Activated CD4-positive, alpha-beta T cell treated with anti-CD3 and anti-CD28 coated beads, Interleukin-10, Interleukin-2, amounts not matched to agents 100 ng/mL and 50 ng/mL, durations not matched to agents 16 hours and 8 hours (primary cell): ENCODE measurements at regions not wholly inside any gene's neighbourhood (a gene's known extent, or its start where the extent isn't known, plus 50 kb on each side); places are given as distances from the start of the nearest gene placed in this dataset.
"Not testable (repeated sequence)": the region's sequence is repeated elsewhere in the genome, so short reads cannot be mapped to it uniquely, and the experiment has no call there.

Experiments
- DNase-seq: peaks from one replicate; pipeline ENCODE4 v3.0.0-alpha.2; 2020

DNA sequence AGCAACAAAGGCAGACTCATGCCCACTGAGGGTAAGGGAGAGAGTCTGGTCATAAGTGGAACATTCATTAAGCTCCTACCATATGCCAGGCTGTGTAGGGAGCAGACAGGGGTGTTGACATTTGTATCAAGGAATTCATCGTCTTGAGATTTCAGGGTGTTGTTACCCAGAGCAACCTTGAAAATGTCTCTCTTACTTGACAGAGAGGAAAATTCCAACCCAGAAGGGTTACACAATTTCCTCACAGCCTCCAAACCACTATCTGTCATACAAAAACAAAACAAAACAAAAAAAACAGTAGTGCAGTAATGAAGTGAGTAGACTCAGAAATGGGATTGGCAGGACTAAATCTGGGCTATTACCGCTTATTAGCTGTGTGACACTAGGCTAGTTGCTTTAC lies 113.2 kb downstream of the MIAT start:
- no peak for DNase-seq

DNA sequence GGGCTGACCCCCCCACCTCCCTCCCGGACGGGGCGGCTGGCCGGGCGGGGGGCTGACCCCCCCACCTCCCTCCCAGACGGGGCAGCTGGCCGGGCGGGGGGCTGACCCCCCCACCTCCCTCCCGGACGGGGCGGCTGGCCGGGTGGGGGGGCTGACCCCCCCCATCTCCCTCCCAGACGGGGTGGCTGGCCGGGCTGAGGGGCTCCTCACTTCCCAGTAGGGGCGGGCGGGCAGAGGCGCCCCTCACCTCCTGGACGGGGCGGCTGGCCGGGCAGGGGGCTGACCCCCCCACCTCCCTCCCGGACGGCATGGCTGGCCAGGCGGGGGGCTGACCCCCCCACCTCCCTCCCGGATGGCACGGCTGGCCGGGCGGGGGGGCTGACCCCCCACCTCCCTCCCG lies 115.7 kb downstream of the MIAT start:
- not testable (repeated sequence) for DNase-seq

DNA sequence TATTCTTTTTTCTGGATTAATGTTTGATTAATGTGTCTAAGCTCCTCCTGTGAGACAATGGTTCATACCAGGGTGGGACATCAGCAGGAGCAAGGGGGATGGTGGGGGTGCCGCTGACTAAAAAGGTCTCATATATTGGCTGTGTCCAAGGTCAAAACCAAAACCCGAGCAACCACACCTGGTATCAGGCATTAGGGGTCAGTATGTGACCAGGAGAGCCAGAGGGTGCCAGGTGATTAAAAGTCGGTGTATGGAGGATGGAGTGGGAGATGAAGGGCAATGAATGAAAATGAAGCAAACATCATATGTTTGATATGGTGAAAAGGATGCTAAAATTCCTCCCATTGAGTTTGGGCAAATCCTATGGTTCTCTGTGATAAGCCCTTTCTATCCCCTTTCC lies 118.0 kb downstream of the MIAT start:
- no peak for DNase-seq

DNA sequence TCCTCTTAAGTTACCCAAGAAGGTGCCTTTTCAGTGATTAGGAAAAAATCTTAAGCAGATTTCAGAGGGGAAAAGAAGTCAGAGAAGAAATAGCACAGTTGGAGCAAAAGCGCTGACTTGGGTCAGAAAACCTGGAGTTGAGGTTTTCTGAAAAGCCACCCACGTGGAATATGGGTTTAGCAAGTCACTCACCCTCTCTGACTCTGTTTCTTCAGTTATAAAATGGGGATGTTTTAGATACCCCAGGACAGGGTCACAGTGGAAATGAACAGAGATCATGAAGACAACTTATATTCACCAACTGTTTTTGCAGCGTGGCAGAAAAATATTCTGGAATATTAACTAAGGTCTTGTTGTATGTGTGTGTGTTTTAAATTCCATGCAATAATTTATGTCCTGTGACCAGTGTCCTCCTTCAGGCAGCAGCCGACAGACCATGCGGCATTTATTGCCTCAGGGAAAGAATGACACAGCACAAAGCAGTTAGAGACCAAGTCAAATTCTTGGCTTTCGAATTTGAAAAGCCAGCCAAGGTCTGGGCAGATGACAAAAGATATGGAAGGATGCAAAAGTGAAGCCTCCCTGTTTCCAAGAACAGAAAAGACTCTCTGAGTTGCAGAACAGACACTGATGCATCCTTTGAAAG lies 119.9 kb downstream of the MIAT start:
- DNase-seq, result no peak

DNA sequence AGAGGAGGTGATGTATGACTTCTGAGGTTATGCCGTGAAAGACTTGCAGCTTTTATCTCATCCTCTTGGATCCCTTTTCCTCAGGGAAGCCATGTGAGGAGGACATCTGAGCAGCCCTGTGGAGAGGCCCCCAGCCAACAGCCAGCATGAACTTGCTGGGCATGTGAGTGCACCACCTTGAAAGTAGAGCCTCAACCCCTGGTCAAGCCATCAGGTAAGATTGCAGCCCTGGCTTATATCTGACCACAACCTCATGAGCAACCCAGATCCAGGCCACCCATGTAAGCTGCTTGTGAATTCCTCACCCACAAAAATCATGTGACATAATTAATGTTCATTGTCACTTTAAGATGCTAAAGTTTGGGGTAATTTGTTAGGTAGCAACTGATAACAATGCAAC lies 121.0 kb downstream of the MIAT start:
- DNase-seq, result no peak

DNA sequence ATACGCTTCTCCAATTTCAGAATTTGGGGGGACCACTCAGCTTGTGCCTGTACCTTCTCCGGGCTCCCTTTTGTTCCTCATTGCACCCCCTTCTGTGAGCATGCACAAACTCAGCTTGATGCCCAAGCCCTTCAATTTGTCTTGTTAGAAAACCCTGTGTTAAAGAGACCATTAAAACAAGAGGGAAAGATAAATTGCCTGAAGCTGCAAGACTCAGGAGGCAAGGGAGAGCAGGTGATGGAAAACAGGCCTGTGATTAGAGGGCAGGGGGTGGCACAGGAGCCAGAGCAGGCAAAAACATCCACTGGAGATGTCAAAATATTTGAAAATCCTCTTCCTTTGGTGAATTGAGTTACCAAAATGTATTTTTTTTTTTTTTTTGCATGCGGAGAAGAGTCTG lies 121.7 kb downstream of the MIAT start:
- DNase-seq, result no peak

DNA sequence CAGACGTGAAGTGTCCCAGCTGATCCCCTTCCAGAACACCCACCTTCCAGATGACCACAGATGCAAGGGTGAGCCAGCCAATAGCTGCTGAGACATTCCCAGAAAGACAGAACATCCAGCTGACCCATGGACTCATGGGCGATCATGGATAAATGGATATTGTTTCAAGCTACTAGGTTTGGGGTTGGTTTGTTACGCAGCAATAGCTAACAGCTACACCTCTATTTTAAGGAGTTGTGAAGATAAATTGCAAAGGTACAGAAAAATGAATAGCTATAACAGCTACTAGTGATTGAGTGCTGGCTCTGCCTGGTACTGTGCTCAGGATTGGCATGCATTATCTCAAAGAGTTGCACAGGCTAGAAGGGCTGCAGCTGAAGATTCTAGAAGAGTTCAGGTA lies 122.5 kb downstream of the MIAT start:
- no peak for DNase-seq

DNA sequence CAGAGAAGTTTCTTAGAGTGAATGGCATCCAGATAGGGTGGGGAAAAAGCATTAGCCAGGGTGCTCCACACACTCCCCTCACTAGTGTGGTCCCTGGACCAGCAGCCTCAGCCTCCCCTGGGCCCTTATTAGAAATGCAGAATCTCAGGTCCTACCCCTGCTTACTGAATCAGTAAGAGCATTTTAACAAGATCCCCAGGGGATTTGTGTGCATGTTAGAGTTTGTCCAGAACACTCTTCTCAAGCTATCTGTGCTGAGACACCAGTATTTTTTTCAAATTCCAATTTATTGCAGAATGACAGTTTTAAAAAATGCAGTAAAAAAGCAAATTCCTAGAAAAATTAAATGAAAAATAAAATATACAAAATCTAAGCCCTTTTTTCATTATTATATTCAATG lies 123.1 kb downstream of the MIAT start:
- DNase-seq, result no peak

DNA sequence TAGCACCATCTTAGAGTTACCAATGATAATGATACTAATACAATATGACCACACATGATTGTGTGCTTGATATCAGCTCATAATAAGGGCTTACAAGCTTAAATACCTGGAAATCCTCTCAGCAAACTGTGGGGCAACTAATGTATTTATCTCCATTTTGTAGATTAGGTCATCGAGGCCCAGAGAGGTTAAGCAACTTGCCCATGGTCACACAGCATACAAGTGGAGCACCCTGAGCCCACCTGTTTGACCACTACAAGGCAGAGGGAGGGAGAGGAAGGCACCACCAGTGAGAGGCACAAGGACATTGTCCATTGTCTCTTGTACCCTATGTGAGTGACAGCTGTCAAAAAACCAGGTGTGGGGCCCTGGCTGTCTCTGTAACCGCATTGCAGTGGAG lies 123.7 kb downstream of the MIAT start:
- no peak for DNase-seq

DNA sequence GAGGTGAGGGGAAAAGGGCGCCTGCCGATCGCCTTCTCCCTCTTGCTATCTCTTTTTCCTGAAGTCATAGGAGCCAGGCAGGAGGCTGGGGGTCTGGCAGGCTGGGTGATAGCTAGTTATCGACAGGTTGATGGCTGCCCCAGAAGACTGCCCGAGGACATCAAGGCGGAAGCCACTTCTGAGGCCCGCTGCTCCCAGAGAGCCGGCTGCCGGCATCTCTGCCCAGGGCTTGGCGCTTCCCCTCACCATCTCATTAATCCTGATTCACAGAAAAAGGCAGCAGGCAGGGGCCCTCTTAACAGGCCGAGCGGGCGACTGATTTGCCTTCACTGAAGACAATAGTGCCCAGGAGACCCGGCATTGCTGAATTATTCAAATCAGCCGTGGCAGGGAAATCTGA lies 124.2 kb downstream of the MIAT start:
- no peak for DNase-seq

DNA sequence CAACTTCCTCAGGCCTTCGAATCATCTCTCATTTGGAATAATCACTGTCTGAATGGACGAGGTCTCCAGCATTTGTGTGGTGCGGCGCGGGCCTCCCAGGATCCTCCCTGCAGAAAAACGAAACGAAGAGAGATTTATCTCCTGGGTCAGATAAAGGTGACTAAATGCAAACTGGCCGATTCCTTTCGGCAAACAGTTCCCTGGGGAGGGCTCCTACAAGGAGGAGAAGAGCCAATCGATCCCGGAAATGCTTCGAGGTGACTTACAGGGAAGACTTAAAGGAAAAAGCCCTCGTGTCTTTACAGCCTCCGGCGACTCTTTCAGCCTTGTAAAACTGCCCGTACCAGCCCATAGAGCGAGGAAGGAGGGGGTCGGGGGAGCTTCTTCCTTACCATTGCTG lies 126.5 kb downstream of the MIAT start:
- no peak for DNase-seq

DNA sequence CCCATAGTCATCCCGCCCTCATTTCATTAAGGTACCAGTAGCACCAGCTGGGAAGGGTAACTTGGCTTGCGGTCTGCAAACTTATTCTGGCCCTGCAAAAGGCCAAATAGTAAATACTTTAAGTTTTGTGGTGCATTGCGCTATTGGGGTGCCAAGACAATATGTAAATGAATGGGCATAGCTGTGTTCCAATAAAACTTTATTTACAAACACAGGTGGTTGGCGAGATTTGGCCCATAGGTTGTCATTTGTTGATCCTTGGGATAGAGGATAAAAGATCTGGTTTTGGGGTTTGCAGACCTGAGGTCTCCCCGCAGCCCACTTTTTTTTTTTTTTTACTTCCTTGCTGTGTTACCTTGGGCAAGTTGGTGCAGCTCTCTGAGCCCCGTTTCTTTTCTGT lies 127.4 kb downstream of the MIAT start:
- no peak for DNase-seq

DNA sequence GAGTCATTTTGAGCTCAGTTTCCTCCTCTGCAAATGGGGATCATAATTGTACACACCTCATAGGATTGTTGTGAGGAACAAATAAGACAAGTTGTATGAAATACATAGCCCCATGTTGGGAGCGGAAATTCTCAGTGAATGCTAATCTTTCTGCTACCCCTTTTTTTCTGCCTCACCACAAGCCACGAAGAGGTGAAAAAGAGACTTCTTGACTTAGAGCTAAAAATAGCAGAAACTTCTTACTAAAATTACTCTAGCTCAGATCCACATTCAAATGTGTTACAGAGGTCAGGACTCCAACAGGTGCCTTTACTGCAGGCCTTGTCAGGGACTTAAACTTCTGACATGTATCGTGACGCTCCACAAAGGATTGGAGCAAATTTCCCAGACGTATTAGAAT lies 128.5 kb downstream of the MIAT start:
- DNase-seq, result no peak

DNA sequence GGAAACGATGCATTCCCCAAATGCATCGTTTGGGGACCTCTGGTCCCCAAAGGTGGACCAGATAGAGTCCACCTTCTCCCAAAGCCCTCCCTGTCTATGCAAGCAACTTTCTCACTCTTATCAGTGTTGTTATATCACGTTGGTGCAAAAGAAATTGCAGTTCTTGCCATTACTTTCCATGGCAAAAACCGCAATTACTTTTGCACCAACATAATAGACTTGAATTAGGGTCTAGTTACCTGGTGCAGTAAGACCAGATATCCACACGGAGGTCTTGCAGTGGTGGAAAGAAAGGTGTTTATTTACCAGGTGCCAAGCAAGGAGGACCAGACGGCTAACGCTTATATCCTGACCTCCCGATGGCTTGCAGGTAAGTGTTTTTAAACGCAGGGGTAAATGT lies 129.0 kb downstream of the MIAT start:
- DNase-seq, result no peak

DNA sequence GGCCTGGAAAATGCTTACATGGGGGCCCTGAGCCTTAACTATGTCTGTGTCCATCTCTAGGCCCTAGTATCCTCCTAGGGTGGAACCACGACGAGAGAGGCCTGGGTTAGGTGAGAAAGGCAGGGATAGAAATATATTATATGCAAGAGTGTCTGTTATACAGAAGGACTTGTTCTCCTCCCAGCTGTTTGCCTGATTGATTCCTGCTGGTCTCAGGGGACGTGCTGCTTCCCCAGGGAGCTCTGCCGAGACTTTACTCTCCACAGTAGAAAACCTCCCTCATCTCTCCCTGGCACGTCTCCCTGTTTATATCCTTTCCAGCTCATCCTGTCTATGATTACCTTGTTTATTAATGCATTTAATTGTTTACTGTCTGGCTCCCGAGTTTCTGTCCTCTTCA lies 132.6 kb downstream of the MIAT start:
- no peak for DNase-seq

DNA sequence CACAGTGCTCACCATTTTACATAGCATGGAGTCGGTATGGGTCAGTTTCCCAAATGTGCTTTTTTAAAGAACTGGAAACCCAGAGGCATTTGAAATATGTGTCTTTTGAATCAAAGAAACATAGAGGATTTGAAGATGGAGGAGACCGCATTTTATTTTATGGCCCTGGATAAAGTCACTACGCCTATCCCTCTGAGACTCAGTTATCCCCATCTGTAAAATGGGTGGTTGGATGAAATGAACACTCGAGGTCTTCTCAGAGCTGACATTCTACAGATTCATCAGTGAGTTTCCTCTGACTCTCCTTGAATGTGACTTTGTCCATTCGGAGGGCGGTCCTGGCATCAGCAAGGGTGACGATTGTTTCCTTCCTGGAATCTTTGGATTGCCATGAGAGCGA lies 135.1 kb downstream of the MIAT start:
- DNase-seq, result no peak

DNA sequence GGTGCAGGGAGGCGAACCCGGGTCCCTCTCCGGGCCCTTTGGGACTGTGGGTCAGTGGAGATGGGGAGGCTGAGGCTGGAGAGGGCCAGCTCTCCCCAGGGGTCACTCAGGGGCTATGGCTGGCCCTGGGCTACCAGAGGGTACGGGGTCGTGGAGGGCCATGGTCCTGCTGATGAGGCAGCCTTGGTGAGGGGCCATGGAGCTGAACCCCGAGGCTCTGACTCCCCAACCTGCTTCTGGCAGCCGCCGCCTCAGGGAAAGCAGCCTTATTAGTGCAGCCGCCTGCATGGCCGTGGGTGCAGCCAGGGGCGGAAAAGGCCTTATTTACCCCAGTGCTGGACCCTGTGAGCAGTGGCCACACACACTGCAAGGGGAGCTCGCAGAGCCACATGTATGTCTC lies 139.4 kb downstream of the MIAT start:
- DNase-seq, result no peak

DNA sequence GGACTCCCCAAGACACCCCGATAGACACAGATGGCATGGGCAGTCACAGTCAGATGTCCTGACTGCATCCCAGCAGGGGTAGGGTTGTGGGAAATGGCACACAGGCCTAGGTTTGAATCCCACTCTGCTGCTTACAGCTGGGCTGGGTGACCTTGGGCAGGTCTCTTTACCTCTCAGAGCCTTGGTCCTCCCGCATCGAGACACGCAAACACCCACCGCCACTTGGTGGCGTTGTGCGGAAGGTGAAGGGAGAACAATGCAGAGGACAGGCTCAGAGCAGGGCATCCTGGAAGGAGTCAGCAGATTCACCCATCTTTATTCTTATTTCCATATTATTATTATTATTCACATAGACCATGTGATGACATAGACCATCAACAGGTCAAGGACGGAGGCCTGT lies 140.5 kb downstream of the MIAT start:
- DNase-seq, result no peak

DNA sequence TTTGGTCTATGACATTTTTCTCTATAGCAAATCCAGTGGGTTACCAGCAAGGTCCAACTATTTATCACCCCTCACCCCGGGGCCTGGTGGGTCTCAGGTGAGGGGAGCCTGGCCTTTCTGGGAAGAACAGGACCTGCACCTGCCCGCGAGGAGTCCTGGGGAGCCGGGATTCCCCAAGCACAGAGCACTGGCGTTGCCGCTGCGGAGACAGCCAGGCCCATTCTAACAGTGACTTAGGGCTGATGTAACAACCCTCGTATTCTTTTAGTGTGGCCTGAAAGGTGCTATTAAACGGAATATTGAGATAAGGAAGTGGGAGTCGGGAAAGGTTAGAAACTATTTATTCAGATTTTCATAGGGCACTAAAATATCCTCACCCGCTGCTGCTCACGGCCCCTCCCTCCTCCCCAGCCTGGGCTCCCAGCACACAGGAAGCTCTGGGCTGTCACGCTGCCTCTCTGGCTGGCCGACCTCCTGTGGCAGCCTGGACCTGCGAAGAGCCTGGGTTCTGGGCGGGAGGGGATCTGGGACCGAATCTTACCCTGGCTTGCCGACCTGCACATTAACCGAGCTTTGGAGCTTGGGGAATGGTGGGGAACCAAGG lies 141.2 kb downstream of the MIAT start:
- DNase-seq, result no peak

DNA sequence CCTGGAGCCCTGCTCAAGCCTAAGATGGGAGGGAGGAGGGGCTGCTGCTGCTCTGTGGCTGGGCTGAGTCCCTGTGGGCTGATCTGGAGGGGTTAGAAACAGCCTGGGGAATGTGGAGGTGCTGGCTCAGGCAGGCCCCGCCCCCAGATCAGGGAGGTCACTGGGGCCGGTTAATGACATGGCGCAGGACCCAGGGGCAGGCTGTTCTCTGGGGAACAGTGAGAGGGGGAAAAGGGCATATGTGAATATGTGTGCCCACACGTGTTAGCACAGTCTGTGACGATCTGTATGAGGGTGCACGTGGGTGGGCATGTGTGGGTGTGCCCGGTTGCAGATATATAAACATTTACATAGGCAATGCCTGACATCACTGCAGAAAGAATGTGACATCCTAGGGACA lies 143.5 kb downstream of the MIAT start:
- DNase-seq, result no peak

DNA sequence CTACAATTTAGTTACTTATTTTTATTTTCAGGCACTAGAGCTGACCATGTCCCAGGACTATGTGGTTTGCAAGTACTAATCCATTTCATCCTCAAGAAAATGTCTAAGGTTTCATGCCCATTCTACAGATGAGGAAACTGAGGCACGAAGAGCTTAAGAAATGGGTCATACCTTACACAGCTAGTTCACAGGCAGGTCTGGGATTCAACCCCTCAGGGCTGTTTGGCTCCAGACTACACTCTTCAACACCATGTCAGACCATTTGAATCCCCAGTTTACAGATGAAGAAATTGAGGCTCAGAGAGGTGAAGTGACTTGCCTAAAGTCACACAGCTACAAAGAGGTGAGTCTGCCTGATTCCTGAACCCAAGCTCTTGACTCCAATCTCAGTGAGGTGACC lies 144.1 kb downstream of the MIAT start:
- DNase-seq, result no peak

DNA sequence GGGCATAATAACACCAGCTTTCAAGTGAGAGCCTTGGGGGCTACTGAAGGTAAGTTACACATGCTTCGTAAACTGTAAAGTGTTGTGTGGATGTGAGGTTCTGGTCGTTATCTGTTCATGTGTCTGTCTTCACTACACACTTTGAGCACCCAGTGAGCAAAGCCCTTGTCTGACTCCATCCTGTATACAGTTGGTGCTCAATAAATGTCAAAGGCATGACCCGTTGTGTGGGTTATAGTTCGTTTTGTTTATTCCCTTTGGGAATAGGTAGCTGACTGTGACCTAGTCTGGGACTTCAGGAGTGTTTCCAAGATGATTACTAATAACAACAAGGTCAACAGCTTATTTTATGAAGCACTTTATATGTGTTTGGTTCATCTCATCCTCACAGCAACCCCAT lies 146.9 kb downstream of the MIAT start:
- no peak for DNase-seq

DNA sequence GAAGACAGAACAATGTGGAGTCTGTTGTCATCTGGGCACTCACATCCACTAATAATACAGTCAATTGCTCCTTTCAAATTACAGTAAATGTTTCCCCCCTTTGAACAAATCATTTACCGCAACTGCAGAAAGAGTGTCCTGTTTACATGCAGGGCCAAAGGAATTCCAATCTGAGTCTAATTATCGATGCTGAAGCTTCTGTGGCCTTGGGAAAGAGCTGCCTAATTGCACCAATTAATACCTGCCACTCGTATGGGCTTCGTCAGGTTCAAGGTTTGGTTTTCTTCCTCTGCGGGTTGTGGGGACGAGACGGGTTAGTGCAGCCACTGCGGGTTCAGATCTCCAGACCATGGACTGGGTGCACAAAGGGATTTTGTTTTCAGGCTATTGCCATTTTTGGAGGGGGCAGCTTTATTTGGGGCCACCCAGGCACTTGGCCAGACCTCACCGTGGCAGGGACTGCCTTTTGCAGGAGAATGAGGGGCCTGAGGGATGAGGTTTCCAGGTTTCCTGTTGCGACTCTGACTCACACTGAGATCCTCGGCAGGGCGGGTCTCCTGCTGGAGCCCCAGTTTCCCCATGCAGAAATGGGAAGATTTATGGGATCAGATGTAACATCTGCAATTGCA lies 147.6 kb downstream of the MIAT start:
- no peak for DNase-seq

DNA sequence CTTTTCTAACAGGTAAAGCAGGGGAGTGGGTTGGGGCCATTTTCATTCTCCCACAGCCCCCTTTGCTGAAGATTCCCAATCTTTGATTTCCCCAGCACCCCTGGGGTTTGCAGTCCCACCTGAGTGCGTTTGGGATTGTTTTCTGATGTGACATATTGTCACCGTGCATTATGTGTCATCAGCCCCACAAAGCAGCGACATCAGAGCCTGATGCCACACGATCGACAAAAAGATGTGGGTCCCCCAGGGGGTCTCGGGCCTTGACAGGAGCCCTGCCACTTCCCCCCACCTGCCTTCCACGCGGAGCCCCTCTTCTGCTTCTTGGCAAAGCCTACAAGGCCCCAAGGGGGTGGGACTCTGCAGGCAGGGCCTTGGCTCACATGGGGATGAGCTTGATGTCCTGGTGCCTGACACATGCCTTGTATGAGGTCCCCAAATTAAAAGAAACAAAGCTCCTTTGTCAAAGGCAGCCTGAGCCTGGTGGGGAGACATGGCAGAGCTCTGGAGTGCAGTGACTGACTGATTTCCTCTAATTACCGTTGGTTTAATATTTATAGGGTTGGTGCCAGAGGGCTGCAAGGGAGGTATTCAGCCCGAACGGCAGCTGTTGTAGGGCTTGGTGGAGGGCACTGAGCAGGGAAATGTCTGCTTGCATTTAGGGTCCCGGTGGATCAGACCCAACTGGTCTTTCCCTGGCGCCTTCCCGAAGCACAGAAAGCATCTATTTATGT lies 149.2 kb downstream of the MIAT start:
- DNase-seq, result no peak
